Large intestine (tissue), 3 donors: ENCODE measurements at regions not wholly inside any gene's neighbourhood (a gene's known extent, or its start where the extent isn't known, plus 50 kb on each side); places are given as distances from the start of the nearest gene placed in this dataset.

ENCODE experiments used
- DNase-seq, 2 donors: peaks; one replicate each; pipeline versions ENCODE4 v3.0.0 to v3.0.0-alpha.2; 2013
- H3K27ac ChIP-seq: one replicate; pipeline ENCODE4 v1.5.1; 2013; ENCODE audit warnings: low read length
- H3K27me3 ChIP-seq: 2 replicates; pipeline ENCODE4 v1.6.1; 2013; ENCODE audit warnings: low read length; ENCODE audit not compliant: control insufficient read depth, insufficient read depth
- H3K36me3 ChIP-seq: 2 replicates; pipeline ENCODE4 v1.6.1; 2013; ENCODE audit warnings: low read length; ENCODE audit not compliant: control insufficient read depth, insufficient read depth
- H3K4me1 ChIP-seq: one replicate; pipeline ENCODE4 v1.6.1; 2013; ENCODE audit warnings: low read length; ENCODE audit not compliant: control insufficient read depth, insufficient read depth
- H3K4me3 ChIP-seq: one replicate; pipeline ENCODE4 v1.5.1; 2013; ENCODE audit warnings: low read length
- H3K9me3 ChIP-seq: one replicate; pipeline ENCODE4 v1.6.1; 2013; ENCODE audit warnings: mild to moderate bottlenecking, low read depth, low read length, moderate library complexity; ENCODE audit not compliant: control insufficient read depth
- WGBS: methylation state at CpG from one replicate; pipeline ENCODE4 v1.1.5; 2013; ENCODE audit warnings: low lambda C conversion rate; ENCODE audit not compliant: insufficient coverage; 5-methylcytosine and 5-hydroxymethylcytosine counted together

GRCh38 chr4:36692586-36692985 is 411.2 kb downstream of the DTHD1 start:
- H3K27ac ChIP-seq: no peak overlapping the region
- WGBS: 73% methylated on average over 2 of the region's 4 CpGs
- no peak for DNase-seq
- no peaks in the 10 kb centered on the region for H3K36me3 ChIP-seq
- no peaks in the 10 kb centered on the region for H3K9me3 ChIP-seq
- no peaks in the 10 kb centered on the region for H3K27me3 ChIP-seq
- H3K4me1 ChIP-seq: no peaks in the 10 kb centered on the region
- no peak overlapping the region for H3K4me3 ChIP-seq

GRCh38 chr4:36702245-36702644 is 420.8 kb downstream of the DTHD1 start:
- H3K4me1 ChIP-seq: no peaks in the 10 kb centered on the region
- H3K36me3 ChIP-seq: no peaks in the 10 kb centered on the region
- no peaks in the 10 kb centered on the region for H3K9me3 ChIP-seq
- WGBS: no CpG with 5 or more reads among the region's 1 CpG
- DNase-seq: no peak
- H3K4me3 ChIP-seq: no peak overlapping the region
- H3K27ac ChIP-seq: no peak overlapping the region
- H3K27me3 ChIP-seq: no peaks in the 10 kb centered on the region

GRCh38 chr4:36704289-36704688 is 422.9 kb downstream of the DTHD1 start:
- Histone ChIP-seq H3K4me3 (no peak overlapping the region), H3K9me3 (no peaks in the 10 kb centered on the region), H3K27me3 (no peaks in the 10 kb centered on the region), H3K36me3 (no peaks in the 10 kb centered on the region), H3K4me1 (no peaks in the 10 kb centered on the region), H3K27ac (no peak overlapping the region)
- DNase-seq: no peak

GRCh38 chr4:36709991-36710390 is 428.6 kb downstream of the DTHD1 start:
- Histone ChIP-seq H3K27me3 (no peaks in the 10 kb centered on the region), H3K4me3 (no peak overlapping the region), H3K9me3 (no peaks in the 10 kb centered on the region), H3K27ac (no peak overlapping the region), H3K4me1 (no peaks in the 10 kb centered on the region), H3K36me3 (no peaks in the 10 kb centered on the region)
- WGBS: no CpG with 5 or more reads among the region's 4 CpGs
- no peak for DNase-seq

GRCh38 chr4:36712013-36712412 is 430.6 kb downstream of the DTHD1 start:
- Histone ChIP-seq H3K4me3 (no peak overlapping the region), H3K36me3 (no peaks in the 10 kb centered on the region), H3K4me1 (no peaks in the 10 kb centered on the region), H3K27me3 (no peaks in the 10 kb centered on the region), H3K9me3 (no peaks in the 10 kb centered on the region), H3K27ac (no peak overlapping the region)
- no peak for DNase-seq

GRCh38 chr4:36716874-36717273 is 435.5 kb downstream of the DTHD1 start:
- no CpG with 5 or more reads among the region's 4 CpGs for WGBS
- Histone ChIP-seq H3K27ac (no peak overlapping the region), H3K27me3 (no peaks in the 10 kb centered on the region), H3K36me3 (no peaks in the 10 kb centered on the region), H3K9me3 (no peaks in the 10 kb centered on the region), H3K4me3 (no peak overlapping the region), H3K4me1 (no peaks in the 10 kb centered on the region)
- no peak for DNase-seq

GRCh38 chr4:36719425-36719824 is 438.0 kb downstream of the DTHD1 start:
- H3K36me3 ChIP-seq: no peaks in the 10 kb centered on the region
- no peak overlapping the region for H3K27ac ChIP-seq
- no peaks in the 10 kb centered on the region for H3K4me1 ChIP-seq
- no peaks in the 10 kb centered on the region for H3K27me3 ChIP-seq
- DNase-seq: no peak
- no CpG with 5 or more reads among the region's 3 CpGs for WGBS
- no peak overlapping the region for H3K4me3 ChIP-seq
- H3K9me3 ChIP-seq: no peaks in the 10 kb centered on the region

- no peak overlapping the region for H3K4me3 ChIP-seq
- H3K27me3 ChIP-seq: no peaks in the 10 kb centered on the region
- H3K36me3 ChIP-seq: no peaks in the 10 kb centered on the region
- no peak for DNase-seq
- H3K9me3 ChIP-seq: no peaks in the 10 kb centered on the region
- WGBS: 70% methylated on average over 1 of the region's 1 CpG
- H3K27ac ChIP-seq: no peak overlapping the region
- no peaks in the 10 kb centered on the region for H3K4me1 ChIP-seq
Observed at GRCh38 chr4:36722986-36723385, 441.6 kb downstream of the DTHD1 start.

- Histone ChIP-seq H3K9me3 (no peaks in the 10 kb centered on the region), H3K27me3 (no peaks in the 10 kb centered on the region), H3K4me1 (no peaks in the 10 kb centered on the region), H3K36me3 (no peaks in the 10 kb centered on the region), H3K27ac (no peak overlapping the region), H3K4me3 (no peak overlapping the region)
- no peak for DNase-seq
- no CpG with 5 or more reads among the region's 1 CpG for WGBS
Observed at GRCh38 chr4:36734334-36734733, 452.9 kb downstream of the DTHD1 start.

GRCh38 chr4:36737691-36738090 is 456.3 kb downstream of the DTHD1 start:
- H3K9me3 ChIP-seq: no peaks in the 10 kb centered on the region
- H3K4me1 ChIP-seq: no peaks in the 10 kb centered on the region
- WGBS: no CpG with 5 or more reads among the region's 2 CpGs
- H3K4me3 ChIP-seq: no peak overlapping the region
- H3K36me3 ChIP-seq: no peaks in the 10 kb centered on the region
- H3K27me3 ChIP-seq: no peaks in the 10 kb centered on the region
- no peak overlapping the region for H3K27ac ChIP-seq
- no peak for DNase-seq

- no peaks in the 10 kb centered on the region for H3K9me3 ChIP-seq
- no peak overlapping the region for H3K27ac ChIP-seq
- H3K4me3 ChIP-seq: no peak overlapping the region
- H3K27me3 ChIP-seq: no peaks in the 10 kb centered on the region
- H3K36me3 ChIP-seq: no peaks in the 10 kb centered on the region
- no peak for DNase-seq
- WGBS: 45% methylated on average over 2 of the region's 6 CpGs
- H3K4me1 ChIP-seq: no peaks in the 10 kb centered on the region
Observed at GRCh38 chr4:36740796-36741310, 459.4 kb downstream of the DTHD1 start.
